ENCODE measurements at regions not wholly inside any gene's neighbourhood (a gene's known extent, or its start where the extent isn't known, plus 50 kb on each side); places are given as distances from the start of the nearest gene placed in this dataset.

GRCh38 chr10:63012623-63013022, 120.5 kb upstream of the NRBF2 start:
- TF ChIP-seq CTCF (optimal IDR thresholded peaks at IDR 0.05 in 1 of 3, IDR thresholded peaks at IDR 0.05 in 1 of 3, conservative IDR thresholded peaks at IDR 0.05 in 1 of 3; ENCODE audit: extremely low read depth in 1 of 3, insufficient read depth in 2 of 3, low read length in 3 of 3): no peak
- no peak for TF ChIP-seq EZH2 (IDR thresholded peaks at IDR 0.05; ENCODE audit: low read length)

Measured in keratinocyte (primary cell).